ENCODE measurements at regions not wholly inside any gene's neighbourhood (a gene's known extent, or its start where the extent isn't known, plus 50 kb on each side); places are given as distances from the start of the nearest gene placed in this dataset.

GRCh38 chr13:44651724-44652123 lies 75.6 kb upstream of the TSC22D1 start (continued):
- no peak for TF ChIP-seq RFX5 (IDR thresholded peaks at IDR 0.05)
- TF ChIP-seq NPAS2 (CRISPR knock-in tag; IDR thresholded peaks at IDR 0.05; ENCODE audit: borderline replicate concordance), result no peak
- TF ChIP-seq SREBF2 (IDR thresholded peaks at IDR 0.05), result no peak
- TF ChIP-seq, protein P1, sequence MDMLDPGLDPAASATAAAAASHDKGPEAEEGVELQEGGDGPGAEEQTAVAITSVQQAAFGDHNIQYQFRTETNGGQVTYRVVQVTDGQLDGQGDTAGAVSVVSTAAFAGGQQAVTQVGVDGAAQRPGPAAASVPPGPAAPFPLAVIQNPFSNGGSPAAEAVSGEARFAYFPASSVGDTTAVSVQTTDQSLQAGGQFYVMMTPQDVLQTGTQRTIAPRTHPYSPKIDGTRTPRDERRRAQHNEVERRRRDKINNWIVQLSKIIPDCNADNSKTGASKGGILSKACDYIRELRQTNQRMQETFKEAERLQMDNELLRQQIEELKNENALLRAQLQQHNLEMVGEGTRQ (IDR thresholded peaks at IDR 0.05), result no peak
- TF ChIP-seq CBX2 (IDR thresholded peaks at IDR 0.05; ENCODE audit: borderline replicate concordance, low read depth), result no peak
- TF ChIP-seq FOXS1 (CRISPR knock-in tag; IDR thresholded peaks at IDR 0.05), result no peak
- TF ChIP-seq ESRRA (IDR thresholded peaks at IDR 0.05; ENCODE audit: borderline replicate concordance, low read length), result no peak

DNA sequence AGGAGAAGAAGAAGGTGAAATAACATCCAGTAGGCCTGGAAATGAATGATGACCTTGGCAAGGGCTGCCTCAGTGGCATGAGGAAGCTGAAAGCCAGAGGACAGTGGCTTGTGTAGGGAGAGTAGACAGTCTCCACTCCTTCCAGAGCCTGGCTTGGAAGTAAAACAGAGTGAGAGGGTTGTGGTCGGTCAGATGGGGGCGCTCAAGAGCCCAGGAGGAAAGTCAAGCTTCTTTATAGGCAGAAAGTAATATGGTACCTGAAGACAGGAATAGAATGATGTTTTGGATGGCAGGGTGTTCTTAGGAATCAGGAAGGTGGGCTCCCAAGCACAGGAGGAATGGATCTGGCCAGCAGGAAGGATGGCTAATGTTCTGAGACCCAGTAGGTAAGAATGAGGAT lies 75.1 kb upstream of the TSC22D1 start:
- Histone ChIP-seq H3K27ac (no peak overlapping the region), H3K4me2 (no peak overlapping the region), H3K4me1 (peaks cover 4% of the 10 kb centered on the region; the same call in 2 of the 3 replicates), H3K4me3 (no peak overlapping the region), H3K9me3 (no peaks in the 10 kb centered on the region)
- no peak for ATAC-seq
- ChIA-PET CTCF (no interaction called here), POLR2A (no interaction called here)
- TF ChIP-seq, protein P2, sequence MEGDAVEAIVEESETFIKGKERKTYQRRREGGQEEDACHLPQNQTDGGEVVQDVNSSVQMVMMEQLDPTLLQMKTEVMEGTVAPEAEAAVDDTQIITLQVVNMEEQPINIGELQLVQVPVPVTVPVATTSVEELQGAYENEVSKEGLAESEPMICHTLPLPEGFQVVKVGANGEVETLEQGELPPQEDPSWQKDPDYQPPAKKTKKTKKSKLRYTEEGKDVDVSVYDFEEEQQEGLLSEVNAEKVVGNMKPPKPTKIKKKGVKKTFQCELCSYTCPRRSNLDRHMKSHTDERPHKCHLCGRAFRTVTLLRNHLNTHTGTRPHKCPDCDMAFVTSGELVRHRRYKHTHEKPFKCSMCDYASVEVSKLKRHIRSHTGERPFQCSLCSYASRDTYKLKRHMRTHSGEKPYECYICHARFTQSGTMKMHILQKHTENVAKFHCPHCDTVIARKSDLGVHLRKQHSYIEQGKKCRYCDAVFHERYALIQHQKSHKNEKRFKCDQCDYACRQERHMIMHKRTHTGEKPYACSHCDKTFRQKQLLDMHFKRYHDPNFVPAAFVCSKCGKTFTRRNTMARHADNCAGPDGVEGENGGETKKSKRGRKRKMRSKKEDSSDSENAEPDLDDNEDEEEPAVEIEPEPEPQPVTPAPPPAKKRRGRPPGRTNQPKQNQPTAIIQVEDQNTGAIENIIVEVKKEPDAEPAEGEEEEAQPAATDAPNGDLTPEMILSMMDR (IDR thresholded peaks at IDR 0.05), result no peak
- TF ChIP-seq REST (IDR thresholded peaks at IDR 0.05), result no peak
- FAIRE-seq, result no peak
- no peak for DNase-seq (ENCODE audit: low read depth in 1 of 2, low spot score in 1 of 2)
- WGBS (ENCODE audit: missing lambda C conversion rate), result 0% methylated on average over 1 of the region's 2 CpGs

GRCh38 chr13:44649834-44650233 lies 73.7 kb upstream of the TSC22D1 start:
- no peak for DNase-seq (ENCODE audit: low read depth in 1 of 2, low spot score in 1 of 2)
- Histone ChIP-seq H3K4me3 (no peak overlapping the region), H3K4me1 (no peaks in the 10 kb centered on the region), H3K4me2 (no peak overlapping the region), H3K27ac (no peak overlapping the region), H3K9me3 (no peaks in the 10 kb centered on the region)
- TF ChIP-seq SMC3 (IDR thresholded peaks at IDR 0.05) (no peak), ESRRA (IDR thresholded peaks at IDR 0.05; ENCODE audit: borderline replicate concordance, low read length) (no peak), HOXB13 (CRISPR knock-in tag; IDR thresholded peaks at IDR 0.05; ENCODE audit: low read depth) (no peak), MYC (IDR thresholded peaks at IDR 0.05; ENCODE audit: borderline replicate concordance, low read length) (no peak), RNF2 (IDR thresholded peaks at IDR 0.05; ENCODE audit: borderline replicate concordance, low read depth) (no peak), RARB (CRISPR knock-in tag; IDR thresholded peaks at IDR 0.05) (no peak), FOXS1 (CRISPR knock-in tag; IDR thresholded peaks at IDR 0.05) (no peak), KDM5A (IDR thresholded peaks at IDR 0.05) (no peak), NPAS2 (CRISPR knock-in tag; IDR thresholded peaks at IDR 0.05; ENCODE audit: borderline replicate concordance) (no peak), BHLHE40 (IDR thresholded peaks at IDR 0.05; ENCODE audit: low read depth, low read length) (no peak), RCOR1 (IDR thresholded peaks at IDR 0.05; ENCODE audit: low read depth, low read length) (no peak), ZFP36 (IDR thresholded peaks at IDR 0.05; ENCODE audit: borderline replicate concordance, partially characterized antibody) (no peak), POLR2AphosphoS2 (conservative IDR thresholded peaks at IDR 0.05; ENCODE audit: low read length) (no peak), MAX (IDR thresholded peaks at IDR 0.05) (no peak), PBX3 (IDR thresholded peaks at IDR 0.05) (no peak)
- no peak for ATAC-seq
- CTCF ChIA-PET, result interaction anchor here (0.8 to 1.1 kb wide), 2 partner anchors 49 to 64 kb away, joined by 3 read pairs; no protein-coding TSS in a partner anchor
- FAIRE-seq, result no peak
- POLR2A ChIA-PET, result no interaction called here
